Endothelial cell of umbilical vein (primary cell): ENCODE measurements at regions not wholly inside any gene's neighbourhood (a gene's known extent, or its start where the extent isn't known, plus 50 kb on each side); places are given as distances from the start of the nearest gene placed in this dataset.

ENCODE experiments used
- EZH2 ChIP-seq: IDR thresholded peaks from 2 replicates; pipeline ENCODE4 v1.6.1; 2012; ENCODE audit warnings: borderline replicate concordance, low read depth, mild to moderate bottlenecking, moderate library complexity, low read length, inconsistent platforms; ENCODE audit not compliant: severe bottlenecking
- JUN ChIP-seq: IDR thresholded peaks from 2 replicates; pipeline ENCODE4 v1.6.1; 2011; ENCODE audit warnings: borderline replicate concordance, low read depth; ENCODE audit not compliant: insufficient read length, insufficient read depth
- POLR2A ChIP-seq: IDR thresholded peaks from 2 replicates; pipeline ENCODE4 v1.6.1; 2012; ENCODE audit warnings: low read depth, mild to moderate bottlenecking, control low read depth, low read length
- POLR2AphosphoS5 ChIP-seq: IDR thresholded peaks from 2 replicates; pipeline ENCODE4 v1.6.1; 2012; ENCODE audit warnings: low read depth, mild to moderate bottlenecking, control low read depth, low read length, moderate library complexity; ENCODE audit not compliant: insufficient read depth
- TF ChIP-seq, protein P1 (sequence below), 2 donors: IDR thresholded peaks; 1 replicate in 1 of 2; 2 replicates in 1 of 2; pipeline ENCODE4 v1.5.1; 2011; ENCODE audit warnings: low read length in 2 of 2, mild to moderate bottlenecking in 2 of 2, moderate library complexity in 2 of 2, control low read depth in 1 of 2, inconsistent platforms in 1 of 2, low read depth in 1 of 2; ENCODE audit not compliant: insufficient read depth in 1 of 2; ENCODE audit errors: extremely low read depth in 1 of 2
- TF ChIP-seq, protein P2 (sequence below): IDR thresholded peaks from 2 replicates; pipeline ENCODE4 v1.6.1; 2011; ENCODE audit not compliant: insufficient read depth, insufficient read length

DNA sequence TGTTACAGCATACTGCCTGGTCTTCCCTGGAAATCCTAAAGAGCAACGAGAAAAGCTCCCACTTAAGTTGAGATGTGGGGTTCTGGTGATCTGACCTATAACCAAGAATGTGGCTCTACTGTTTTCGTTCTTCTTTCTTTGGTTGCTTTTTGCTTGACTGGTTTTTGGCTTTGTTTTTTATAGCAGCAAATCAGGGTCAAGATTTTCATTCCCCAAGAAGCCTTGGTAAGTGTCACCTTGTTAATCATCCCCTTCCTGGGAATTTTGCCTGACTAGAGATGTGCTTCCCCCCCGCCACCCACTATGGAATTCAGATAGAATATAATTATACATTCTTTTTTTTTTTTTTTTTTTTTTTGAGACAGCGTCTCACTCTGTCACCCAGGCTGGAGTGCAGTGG is 116.7 kb upstream of the FOXN3 start:
- TF ChIP-seq EZH2 (no peak), POLR2A (no peak), POLR2AphosphoS5 (no peak), JUN (no peak)
- TF ChIP-seq, protein P1, sequence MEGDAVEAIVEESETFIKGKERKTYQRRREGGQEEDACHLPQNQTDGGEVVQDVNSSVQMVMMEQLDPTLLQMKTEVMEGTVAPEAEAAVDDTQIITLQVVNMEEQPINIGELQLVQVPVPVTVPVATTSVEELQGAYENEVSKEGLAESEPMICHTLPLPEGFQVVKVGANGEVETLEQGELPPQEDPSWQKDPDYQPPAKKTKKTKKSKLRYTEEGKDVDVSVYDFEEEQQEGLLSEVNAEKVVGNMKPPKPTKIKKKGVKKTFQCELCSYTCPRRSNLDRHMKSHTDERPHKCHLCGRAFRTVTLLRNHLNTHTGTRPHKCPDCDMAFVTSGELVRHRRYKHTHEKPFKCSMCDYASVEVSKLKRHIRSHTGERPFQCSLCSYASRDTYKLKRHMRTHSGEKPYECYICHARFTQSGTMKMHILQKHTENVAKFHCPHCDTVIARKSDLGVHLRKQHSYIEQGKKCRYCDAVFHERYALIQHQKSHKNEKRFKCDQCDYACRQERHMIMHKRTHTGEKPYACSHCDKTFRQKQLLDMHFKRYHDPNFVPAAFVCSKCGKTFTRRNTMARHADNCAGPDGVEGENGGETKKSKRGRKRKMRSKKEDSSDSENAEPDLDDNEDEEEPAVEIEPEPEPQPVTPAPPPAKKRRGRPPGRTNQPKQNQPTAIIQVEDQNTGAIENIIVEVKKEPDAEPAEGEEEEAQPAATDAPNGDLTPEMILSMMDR (IDR thresholded peaks at IDR 0.05; ENCODE audit: extremely low read depth in 1 of 2, insufficient read depth in 1 of 2, low read depth in 1 of 2, low read length in 2 of 2), result no peak
- TF ChIP-seq, protein P2, sequence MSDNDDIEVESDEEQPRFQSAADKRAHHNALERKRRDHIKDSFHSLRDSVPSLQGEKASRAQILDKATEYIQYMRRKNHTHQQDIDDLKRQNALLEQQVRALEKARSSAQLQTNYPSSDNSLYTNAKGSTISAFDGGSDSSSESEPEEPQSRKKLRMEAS, result no peak
